MM.1S (cell line): ENCODE measurements at regions not wholly inside any gene's neighbourhood (a gene's known extent, or its start where the extent isn't known, plus 50 kb on each side); places are given as distances from the start of the nearest gene placed in this dataset.

ENCODE experiments used
- EZH2 ChIP-seq: fragments of 300-600 bp; sonication (generic); optimal IDR thresholded peaks from 2 replicates; pipeline ENCODE3; 2017; ENCODE audit warnings: low read depth, mild to moderate bottlenecking, antibody characterized with exemption, low read length, mixed read lengths
- EZH2phosphoT487 ChIP-seq: fragments of 300-600 bp; sonication (generic); IDR thresholded peaks from 2 replicates; pipeline ENCODE4 v1.6.1; 2018; ENCODE audit warnings: antibody characterized with exemption, low read length
- TF ChIP-seq, protein P1 (sequence below): fragments of 300-600 bp; sonication (generic); IDR thresholded peaks from 2 replicates; pipeline ENCODE4 v1.5.1; 2016; ENCODE audit warnings: antibody characterized with exemption, low read length, mixed read lengths

DNA sequence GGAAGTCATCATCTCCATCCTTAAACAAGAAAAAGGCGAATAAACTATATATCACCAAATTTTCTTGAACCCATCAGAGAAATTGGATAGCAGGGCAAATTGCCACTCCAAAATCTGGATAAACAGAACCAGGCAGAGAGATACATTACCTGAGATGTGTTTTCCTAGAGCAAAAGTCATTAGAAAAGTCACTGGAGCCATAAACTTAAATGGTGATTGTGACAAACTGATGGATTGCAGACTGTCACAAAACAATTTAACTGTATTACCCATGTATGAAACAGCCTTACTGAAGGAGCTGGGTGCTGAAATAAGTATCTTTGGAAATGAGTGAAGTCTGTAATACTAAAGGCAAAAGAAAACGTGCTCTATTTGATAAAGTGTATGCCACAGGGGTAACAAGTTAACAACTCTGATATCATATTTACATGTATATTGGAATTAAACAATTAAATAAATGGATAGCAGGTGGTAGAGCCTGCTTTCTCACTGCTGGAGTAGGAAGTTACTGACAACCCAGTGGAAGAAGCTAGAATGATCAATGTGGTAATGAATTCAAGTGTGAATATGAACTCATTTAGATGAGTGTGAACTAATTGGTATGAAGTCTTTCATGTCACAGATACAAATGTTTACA, 186.9 kb downstream of the LMBRD1 start:
- TF ChIP-seq, protein P1, sequence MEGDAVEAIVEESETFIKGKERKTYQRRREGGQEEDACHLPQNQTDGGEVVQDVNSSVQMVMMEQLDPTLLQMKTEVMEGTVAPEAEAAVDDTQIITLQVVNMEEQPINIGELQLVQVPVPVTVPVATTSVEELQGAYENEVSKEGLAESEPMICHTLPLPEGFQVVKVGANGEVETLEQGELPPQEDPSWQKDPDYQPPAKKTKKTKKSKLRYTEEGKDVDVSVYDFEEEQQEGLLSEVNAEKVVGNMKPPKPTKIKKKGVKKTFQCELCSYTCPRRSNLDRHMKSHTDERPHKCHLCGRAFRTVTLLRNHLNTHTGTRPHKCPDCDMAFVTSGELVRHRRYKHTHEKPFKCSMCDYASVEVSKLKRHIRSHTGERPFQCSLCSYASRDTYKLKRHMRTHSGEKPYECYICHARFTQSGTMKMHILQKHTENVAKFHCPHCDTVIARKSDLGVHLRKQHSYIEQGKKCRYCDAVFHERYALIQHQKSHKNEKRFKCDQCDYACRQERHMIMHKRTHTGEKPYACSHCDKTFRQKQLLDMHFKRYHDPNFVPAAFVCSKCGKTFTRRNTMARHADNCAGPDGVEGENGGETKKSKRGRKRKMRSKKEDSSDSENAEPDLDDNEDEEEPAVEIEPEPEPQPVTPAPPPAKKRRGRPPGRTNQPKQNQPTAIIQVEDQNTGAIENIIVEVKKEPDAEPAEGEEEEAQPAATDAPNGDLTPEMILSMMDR = no peak
- TF ChIP-seq EZH2 (no peak), EZH2phosphoT487 (no peak)
